ENCODE measurements at regions not wholly inside any gene's neighbourhood (a gene's known extent, or its start where the extent isn't known, plus 50 kb on each side); places are given as distances from the start of the nearest gene placed in this dataset.

DNA sequence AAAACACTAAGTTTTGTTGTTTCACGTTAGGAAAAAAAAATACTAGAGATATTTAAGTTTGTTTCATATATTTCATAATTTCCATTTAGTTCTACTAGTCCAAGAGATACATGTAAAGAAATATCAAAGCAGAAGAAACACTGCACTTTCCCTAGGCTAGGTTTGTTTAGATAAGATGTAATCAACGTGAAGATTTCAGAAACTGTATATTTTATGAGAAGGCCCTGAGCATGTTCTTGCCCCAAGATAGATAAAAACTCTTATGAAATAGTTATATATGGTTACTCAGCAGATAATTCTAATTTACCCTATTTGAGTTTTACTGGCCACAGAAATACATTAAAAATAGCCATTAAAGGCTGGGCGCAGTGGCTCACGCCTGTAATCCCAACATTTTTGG is 143.6 kb upstream of the CBLN2 start:
- intact Hi-C loops (cut with micrococcal nuclease), result no loop called here
- no peaks in the 10 kb centered on the region for H3K9me1 ChIP-seq (ENCODE audit: insufficient read depth, low read length)
- no peaks in the 10 kb centered on the region for H4K20me1 ChIP-seq (ENCODE audit: insufficient read depth, low read length)
- H3K79me1 ChIP-seq (ENCODE audit: low read depth in 1 of 2, low read length in 2 of 2), result no peaks in the 10 kb centered on the region
- H3K4ac ChIP-seq (ENCODE audit: low read depth, low read length), result no peak overlapping the region
- no peak overlapping the region for H3K56ac ChIP-seq (ENCODE audit: extremely low read depth, insufficient read depth, low read length)
- H2BK15ac ChIP-seq (ENCODE audit: low read depth, low read length), result no peak overlapping the region
- peaks cover 8% of the 10 kb centered on the region for H3K9me3 ChIP-seq (ENCODE audit: control insufficient read depth, insufficient read depth, low read length)
- no peak overlapping the region for H3K4me2 ChIP-seq (ENCODE audit: low read depth, low read length)
- no peak overlapping the region for H3K14ac ChIP-seq (replicated peaks; ENCODE audit: low read depth, low read length)
- no peak overlapping the region for H4K91ac ChIP-seq (ENCODE audit: insufficient read depth, low read depth, low read length)
- no peak overlapping the region for H3K4me3 ChIP-seq (ENCODE audit: insufficient read depth, low read depth, low read length)
- no peak overlapping the region for H2BK20ac ChIP-seq (ENCODE audit: low read depth, low read length)
- ChIA-PET CTCF (no interaction called here), POLR2A (ENCODE audit: unreplicated experiment) (no interaction called here)
- H3K23ac ChIP-seq (ENCODE audit: low read depth, low read length), result no peak overlapping the region
- H3K27ac ChIP-seq (ENCODE audit: insufficient read depth, low read length), result no peak overlapping the region
- no peak overlapping the region for H2AK5ac ChIP-seq (ENCODE audit: low read depth, low read length)
- no peak overlapping the region for H2AFZ ChIP-seq (replicated peaks; ENCODE audit: low read length, poor library complexity)
- no peak for DNase-seq
- H2AK9ac ChIP-seq (replicated peaks; ENCODE audit: low read depth, low read length, poor library complexity), result no peak overlapping the region
- no peaks in the 10 kb centered on the region for H3K27me3 ChIP-seq (ENCODE audit: control insufficient read depth, insufficient read depth, low read length)
- H3K18ac ChIP-seq (ENCODE audit: low read depth, low read length), result no peak overlapping the region
- H3K9ac ChIP-seq (ENCODE audit: low read depth, low read length), result no peak overlapping the region
- TF ChIP-seq NFE2L2 (IDR thresholded peaks at IDR 0.05; ENCODE audit: low read depth, low read length) (no peak), POLR2A (IDR thresholded peaks at IDR 0.05; ENCODE audit: low read depth, low read length) (no peak), CTCF (conservative IDR thresholded peaks at IDR 0.05; ENCODE audit: low read depth, low read length) (no peak), MAFK (IDR thresholded peaks at IDR 0.05; ENCODE audit: low read depth, low read length) (no peak), CEBPB (IDR thresholded peaks at IDR 0.05; ENCODE audit: low read depth, low read length) (no peak)
- TF ChIP-seq, protein P1, sequence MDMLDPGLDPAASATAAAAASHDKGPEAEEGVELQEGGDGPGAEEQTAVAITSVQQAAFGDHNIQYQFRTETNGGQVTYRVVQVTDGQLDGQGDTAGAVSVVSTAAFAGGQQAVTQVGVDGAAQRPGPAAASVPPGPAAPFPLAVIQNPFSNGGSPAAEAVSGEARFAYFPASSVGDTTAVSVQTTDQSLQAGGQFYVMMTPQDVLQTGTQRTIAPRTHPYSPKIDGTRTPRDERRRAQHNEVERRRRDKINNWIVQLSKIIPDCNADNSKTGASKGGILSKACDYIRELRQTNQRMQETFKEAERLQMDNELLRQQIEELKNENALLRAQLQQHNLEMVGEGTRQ (IDR thresholded peaks at IDR 0.05; ENCODE audit: low read depth, low read length), result no peak
- no peaks in the 10 kb centered on the region for H3K36me3 ChIP-seq (ENCODE audit: control insufficient read depth, insufficient read depth, low read length)
- in situ Hi-C loops (cut with MboI; ENCODE audit: low sequenced_read_pairs), result no loop called here
- dilution Hi-C loops (cut with HindIII; ENCODE audit: low sequenced_read_pairs, unreplicated experiment), result no loop called here
- WGBS, 2 experiments (ENCODE audit: extremely low coverage in 2 of 2, insufficient read length in 1 of 2), result no CpG with 5 or more reads among the region's 4 CpGs
- no TSS peak for BruUV-seq (replicated peaks)
- H4K5ac ChIP-seq (ENCODE audit: low read depth, low read length), result no peak overlapping the region
- H2BK120ac ChIP-seq (ENCODE audit: low read depth, low read length), result no peak overlapping the region
- no peak overlapping the region for H2BK5ac ChIP-seq (ENCODE audit: low read depth, low read length, poor library complexity, severe bottlenecking)
- H4K8ac ChIP-seq (ENCODE audit: low read depth in 2 of 2, low read length in 2 of 2), result no peak overlapping the region
- no peak for ATAC-seq (ENCODE audit: low read depth)
- H3K4me1 ChIP-seq (ENCODE audit: control insufficient read depth, insufficient read depth, low read length), result no peaks in the 10 kb centered on the region
